ENCODE measurements at regions not wholly inside any gene's neighbourhood (a gene's known extent, or its start where the extent isn't known, plus 50 kb on each side); places are given as distances from the start of the nearest gene placed in this dataset.

GRCh38 chr12:47302111-47302671 lies 222.4 kb upstream of the AMIGO2 start:
- POLR2A ChIA-PET = no interaction called here
- TF ChIP-seq ZNF384 (IDR thresholded peaks at IDR 0.05) (no peak), SUZ12 (IDR thresholded peaks at IDR 0.05) (no peak), FOXA1 (IDR thresholded peaks at IDR 0.05) (no peak), L3MBTL2 (conservative IDR thresholded peaks at IDR 0.05) (no peak)
- no peak for DNase-seq (ENCODE audit: extremely low spot score)

GRCh38 chr12:47299586-47299985 lies 219.8 kb upstream of the AMIGO2 start:
- ChIA-PET CTCF (no interaction called here), POLR2A (no interaction called here)
- TF ChIP-seq SP1 (IDR thresholded peaks at IDR 0.05) (no peak), FOXK2 (IDR thresholded peaks at IDR 0.05) (no peak), ELF4 (IDR thresholded peaks at IDR 0.05) (no peak), HDGF (IDR thresholded peaks at IDR 0.05; ENCODE audit: borderline replicate concordance) (no peak), ZNF384 (IDR thresholded peaks at IDR 0.05) (no peak)

More at GRCh38 chr12:47302111-47302671, 222.4 kb upstream of the AMIGO2 start:
- CTCF ChIA-PET = interaction anchor here (0.7 kb wide), 1 partner anchor 523 kb away, joined by 3 read pairs; no protein-coding TSS in a partner anchor

GRCh38 chr12:47297993-47298392 lies 218.2 kb upstream of the AMIGO2 start:
- TF ChIP-seq SP1 (IDR thresholded peaks at IDR 0.05) (no peak), ZNF384 (IDR thresholded peaks at IDR 0.05) (no peak), SUZ12 (IDR thresholded peaks at IDR 0.05) (no peak), NFRKB (IDR thresholded peaks at IDR 0.05) (no peak), ARNT (IDR thresholded peaks at IDR 0.05) (no peak), ELF4 (IDR thresholded peaks at IDR 0.05) (no peak), PKNOX1 (IDR thresholded peaks at IDR 0.05) (no peak), LEF1 (IDR thresholded peaks at IDR 0.05; ENCODE audit: borderline replicate concordance) (no peak), BHLHE40 (IDR thresholded peaks at IDR 0.05; ENCODE audit: borderline replicate concordance) (no peak), TARDBP (IDR thresholded peaks at IDR 0.05) (no peak), FOXK2 (IDR thresholded peaks at IDR 0.05) (no peak), CTBP1 (IDR thresholded peaks at IDR 0.05; ENCODE audit: borderline replicate concordance) (no peak), HDGF (IDR thresholded peaks at IDR 0.05; ENCODE audit: borderline replicate concordance) (no peak), FOXM1 (IDR thresholded peaks at IDR 0.05; ENCODE audit: borderline replicate concordance) (no peak), L3MBTL2 (conservative IDR thresholded peaks at IDR 0.05) (no peak), FOXA1 (IDR thresholded peaks at IDR 0.05) (no peak)
- POLR2A ChIA-PET = no interaction called here
- CTCF ChIA-PET = no interaction called here
- DNase-seq (ENCODE audit: extremely low spot score) = no peak

More at GRCh38 chr12:47299586-47299985, 219.8 kb upstream of the AMIGO2 start:
- no peak for DNase-seq (ENCODE audit: extremely low spot score)

- DNase-seq (ENCODE audit: extremely low spot score) = no peak
- ChIA-PET CTCF (no interaction called here), POLR2A (no interaction called here)
- TF ChIP-seq ELF4 (IDR thresholded peaks at IDR 0.05) = no peak
- no peak for TF ChIP-seq L3MBTL2 (conservative IDR thresholded peaks at IDR 0.05)
- TF ChIP-seq SP1 (IDR thresholded peaks at IDR 0.05) = no peak
- TF ChIP-seq HDGF (IDR thresholded peaks at IDR 0.05; ENCODE audit: borderline replicate concordance) = no peak
- no peak for TF ChIP-seq PKNOX1 (IDR thresholded peaks at IDR 0.05)
These were observed 217.1 kb upstream of the AMIGO2 start for GRCh38 chr12:47296828-47297227.

GRCh38 chr12:47293406-47293805 lies 213.6 kb upstream of the AMIGO2 start:
- POLR2A ChIA-PET = no interaction called here
- CTCF ChIA-PET = no interaction called here
- TF ChIP-seq ZNF384 (IDR thresholded peaks at IDR 0.05) (no peak), L3MBTL2 (conservative IDR thresholded peaks at IDR 0.05) (no peak), SP1 (IDR thresholded peaks at IDR 0.05) (no peak), ELF4 (IDR thresholded peaks at IDR 0.05) (no peak), HDGF (IDR thresholded peaks at IDR 0.05; ENCODE audit: borderline replicate concordance) (no peak), FOXA1 (IDR thresholded peaks at IDR 0.05) (no peak), BHLHE40 (IDR thresholded peaks at IDR 0.05; ENCODE audit: borderline replicate concordance) (no peak), SUZ12 (IDR thresholded peaks at IDR 0.05) (no peak), PKNOX1 (IDR thresholded peaks at IDR 0.05) (no peak), FOXM1 (IDR thresholded peaks at IDR 0.05; ENCODE audit: borderline replicate concordance) (no peak), ARNT (IDR thresholded peaks at IDR 0.05) (no peak)

GRCh38 chr12:47286676-47287075 lies 206.9 kb upstream of the AMIGO2 start:
- POLR2A ChIA-PET = no interaction called here
- no peak for DNase-seq (ENCODE audit: extremely low spot score)
- TF ChIP-seq HDGF (IDR thresholded peaks at IDR 0.05; ENCODE audit: borderline replicate concordance) = no peak
- no peak for TF ChIP-seq ARNT (IDR thresholded peaks at IDR 0.05)
- no peak for TF ChIP-seq TARDBP (IDR thresholded peaks at IDR 0.05)
- TF ChIP-seq SP1 (IDR thresholded peaks at IDR 0.05) = no peak
- TF ChIP-seq BHLHE40 (IDR thresholded peaks at IDR 0.05; ENCODE audit: borderline replicate concordance) = no peak
- no peak for TF ChIP-seq PKNOX1 (IDR thresholded peaks at IDR 0.05)
- TF ChIP-seq FOXM1 (IDR thresholded peaks at IDR 0.05; ENCODE audit: borderline replicate concordance) = no peak
- TF ChIP-seq SUZ12 (IDR thresholded peaks at IDR 0.05) = no peak
- TF ChIP-seq FOXA1 (IDR thresholded peaks at IDR 0.05) = no peak
- no peak for TF ChIP-seq ZNF384 (IDR thresholded peaks at IDR 0.05)
- CTCF ChIA-PET = no interaction called here

More at GRCh38 chr12:47293406-47293805, 213.6 kb upstream of the AMIGO2 start:
- DNase-seq (ENCODE audit: extremely low spot score) = no peak

Measured in HEK293T (cell line).